GM21447 (cell line): ENCODE measurements at regions not wholly inside any gene's neighbourhood (a gene's known extent, or its start where the extent isn't known, plus 50 kb on each side); places are given as distances from the start of the nearest gene placed in this dataset.
"Not testable (repeated sequence)": the region's sequence is repeated elsewhere in the genome, so short reads cannot be mapped to it uniquely, and the experiment has no call there.

Experiments used
- ATAC-seq: cut with Tn5 transposase; IDR thresholded peaks from one replicate; pipeline ENCODE4 v1.9.1; 2021; ENCODE audit not compliant: unreplicated experiment

- no peak for ATAC-seq
These were observed 50.3 kb upstream of the ITGA11 start for GRCh38 chr15:68482246-68482645.

- ATAC-seq, result no peak
These were observed 51.2 kb upstream of the ITGA11 start for GRCh38 chr15:68483165-68483564.

- ATAC-seq, result no peak
These were observed 52.3 kb upstream of the ITGA11 start for GRCh38 chr15:68484220-68484619.

DNA sequence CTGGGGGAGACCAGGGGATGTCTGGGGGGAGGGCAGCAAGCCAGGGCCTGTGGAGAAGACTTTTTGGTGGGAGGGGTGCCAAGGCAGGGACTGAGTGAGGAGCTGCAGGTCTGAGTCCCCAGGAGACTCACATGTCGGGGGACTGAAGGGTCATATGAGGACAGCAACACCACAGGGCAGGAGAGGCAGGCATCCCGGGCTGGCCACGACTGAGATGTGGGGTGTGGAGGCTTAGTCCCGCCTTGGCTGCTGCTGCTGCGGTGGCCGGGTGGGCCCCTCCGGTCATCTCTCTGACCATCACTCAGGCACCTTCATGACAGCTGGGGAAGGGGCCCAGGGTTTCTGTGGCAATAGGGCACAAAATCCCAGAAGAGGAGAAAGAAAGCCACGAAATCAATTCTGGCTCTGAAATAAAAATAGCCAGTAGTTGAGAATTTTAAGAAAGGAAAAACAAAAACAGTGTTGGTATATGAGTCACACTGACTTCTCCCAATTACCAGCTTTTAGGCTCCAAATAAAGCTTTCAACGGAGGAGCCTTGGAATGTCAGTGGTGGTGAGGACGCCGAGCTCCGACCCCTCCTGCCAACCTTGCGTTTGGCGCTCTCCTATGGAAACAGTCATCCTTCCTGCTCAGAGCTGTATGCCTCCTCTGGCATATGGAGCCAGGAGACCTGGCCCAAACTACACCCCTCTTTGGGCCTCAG is 52.9 kb upstream of the ITGA11 start:
- ATAC-seq, result no peak

DNA sequence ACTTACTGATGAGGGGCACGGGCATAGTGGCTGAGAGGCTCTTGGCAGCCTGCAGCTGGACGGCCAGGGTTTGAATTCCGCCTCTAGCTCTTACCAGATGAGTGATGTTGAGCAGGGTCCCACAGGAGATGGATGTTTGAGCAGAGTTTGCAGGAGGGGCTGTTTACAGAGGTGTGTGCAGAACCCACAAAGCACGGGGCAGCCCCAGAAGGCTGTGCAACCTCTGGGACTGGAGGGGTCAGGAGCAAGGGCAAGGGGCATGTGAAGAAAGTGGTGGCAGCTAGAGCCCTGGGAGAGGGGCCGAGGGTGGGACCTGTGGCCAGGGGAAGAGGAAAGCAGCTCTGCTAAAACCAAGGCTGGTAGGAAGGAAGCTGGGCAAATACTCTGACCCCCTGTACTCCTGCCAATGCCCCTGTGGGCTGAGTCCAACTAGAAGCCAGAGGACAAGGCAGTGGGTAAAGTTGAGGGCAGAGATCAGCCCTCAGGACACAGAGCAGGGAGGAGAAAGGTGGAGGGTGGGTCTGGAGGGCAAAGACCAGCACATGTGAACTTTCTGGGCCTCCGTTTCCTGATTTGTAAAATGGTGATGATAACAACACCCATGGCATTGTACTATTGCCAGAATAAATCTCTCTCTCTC is 53.9 kb upstream of the ITGA11 start:
- no peak for ATAC-seq

- no peak for ATAC-seq
These were observed 55.3 kb upstream of the ITGA11 start for GRCh38 chr15:68487087-68487843.

DNA sequence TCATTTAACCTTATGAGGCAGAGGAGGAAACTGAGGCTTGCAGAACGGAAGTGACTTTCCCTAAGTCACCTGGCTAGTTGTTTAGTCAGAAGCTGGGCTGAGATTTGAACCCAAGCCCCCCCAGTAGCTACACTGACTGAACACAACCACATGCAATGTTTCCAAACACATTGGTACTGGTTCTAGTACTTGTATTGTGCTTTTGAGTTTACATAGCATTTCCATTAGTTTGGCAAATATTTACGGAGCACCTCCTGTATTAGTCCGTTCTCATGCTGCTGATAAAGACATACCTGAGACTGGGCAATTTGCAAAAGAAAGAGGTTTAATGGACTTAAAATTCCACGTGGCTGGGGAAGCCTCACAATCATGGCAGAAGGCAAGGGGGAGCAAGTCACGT is 56.3 kb upstream of the ITGA11 start:
- no peak for ATAC-seq

DNA sequence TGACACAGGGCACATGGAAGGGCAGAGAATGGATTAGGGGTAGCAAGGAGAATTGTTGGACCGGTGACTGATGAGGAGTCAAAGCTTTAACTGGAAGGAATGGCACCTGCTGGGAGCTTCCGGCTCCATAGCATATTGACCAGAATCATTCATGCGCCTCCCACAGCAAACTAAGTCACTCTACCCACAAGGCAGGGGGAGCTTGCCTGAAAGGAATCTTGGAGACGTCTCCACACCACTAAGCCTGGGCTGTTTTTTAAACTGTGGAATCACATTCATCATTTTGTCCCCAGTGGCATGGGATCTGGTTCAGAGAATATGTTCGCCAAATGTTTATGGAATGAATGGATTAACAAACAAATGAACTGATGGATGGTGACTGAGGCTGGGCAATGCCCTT is 57.0 kb upstream of the ITGA11 start:
- ATAC-seq, result no peak

DNA sequence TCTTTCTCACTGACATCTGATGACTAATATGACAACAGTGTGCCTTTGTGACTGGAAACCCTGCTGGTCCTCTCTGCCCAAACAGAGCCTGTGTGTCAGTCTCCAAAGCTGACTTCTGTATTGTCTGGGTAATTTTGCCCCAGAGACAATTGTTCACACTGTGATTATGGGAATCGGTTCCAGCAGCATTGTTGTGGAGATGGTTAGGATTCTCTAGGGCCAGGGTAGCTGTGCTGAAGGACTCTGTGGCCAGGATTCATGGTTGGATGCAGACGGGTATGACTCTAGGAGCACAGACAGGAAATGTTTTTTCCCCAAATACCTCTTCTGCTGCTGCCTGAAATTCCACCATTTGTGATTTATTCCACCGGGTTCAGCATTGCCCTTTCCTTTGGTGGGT is 57.5 kb upstream of the ITGA11 start:
- ATAC-seq, result no peak

GRCh38 chr15:68491415-68492106 is 59.6 kb upstream of the ITGA11 start:
- no peak for ATAC-seq

DNA sequence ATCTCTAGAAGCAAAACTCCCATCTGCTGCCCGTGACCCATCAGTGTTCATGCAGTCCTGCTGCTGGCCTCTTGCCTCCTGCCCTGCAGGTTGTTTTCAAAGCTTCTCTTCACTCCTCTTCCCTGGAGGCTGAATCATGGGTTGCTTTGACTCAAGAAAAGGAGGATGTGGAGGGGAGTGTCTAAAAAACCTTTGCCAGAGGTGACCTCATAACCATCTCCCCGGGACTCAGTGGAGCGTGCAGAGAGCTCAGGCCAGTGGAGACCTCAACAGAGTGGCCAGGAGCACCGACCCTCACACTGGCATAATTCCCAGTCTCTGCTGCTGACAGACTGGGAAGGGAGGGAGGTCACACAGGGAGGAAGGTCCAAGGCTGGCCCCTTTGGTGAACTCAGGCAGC is 60.9 kb upstream of the ITGA11 start:
- no peak for ATAC-seq

DNA sequence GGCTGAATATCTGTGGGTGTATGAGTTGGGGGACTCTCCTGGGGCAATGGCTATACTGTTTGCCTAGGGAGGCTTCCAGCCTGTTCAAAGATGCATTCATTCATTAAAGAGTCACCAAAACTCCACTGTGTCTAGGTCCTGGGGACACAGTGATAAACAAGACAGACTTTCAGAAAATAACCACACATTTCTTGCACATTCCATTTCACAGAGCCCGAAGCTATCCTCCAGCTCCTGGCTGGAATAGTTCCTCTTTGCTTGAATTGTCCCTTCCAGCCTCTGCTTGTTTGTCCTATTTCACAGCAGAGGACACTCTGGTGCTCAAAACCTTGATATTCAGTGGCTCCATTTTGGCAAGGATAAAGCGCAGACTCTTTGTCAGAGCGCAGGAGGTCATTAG is 61.7 kb upstream of the ITGA11 start:
- ATAC-seq, result no peak

GRCh38 chr15:68494573-68495110 is 62.7 kb upstream of the ITGA11 start:
- ATAC-seq, result no peak

DNA sequence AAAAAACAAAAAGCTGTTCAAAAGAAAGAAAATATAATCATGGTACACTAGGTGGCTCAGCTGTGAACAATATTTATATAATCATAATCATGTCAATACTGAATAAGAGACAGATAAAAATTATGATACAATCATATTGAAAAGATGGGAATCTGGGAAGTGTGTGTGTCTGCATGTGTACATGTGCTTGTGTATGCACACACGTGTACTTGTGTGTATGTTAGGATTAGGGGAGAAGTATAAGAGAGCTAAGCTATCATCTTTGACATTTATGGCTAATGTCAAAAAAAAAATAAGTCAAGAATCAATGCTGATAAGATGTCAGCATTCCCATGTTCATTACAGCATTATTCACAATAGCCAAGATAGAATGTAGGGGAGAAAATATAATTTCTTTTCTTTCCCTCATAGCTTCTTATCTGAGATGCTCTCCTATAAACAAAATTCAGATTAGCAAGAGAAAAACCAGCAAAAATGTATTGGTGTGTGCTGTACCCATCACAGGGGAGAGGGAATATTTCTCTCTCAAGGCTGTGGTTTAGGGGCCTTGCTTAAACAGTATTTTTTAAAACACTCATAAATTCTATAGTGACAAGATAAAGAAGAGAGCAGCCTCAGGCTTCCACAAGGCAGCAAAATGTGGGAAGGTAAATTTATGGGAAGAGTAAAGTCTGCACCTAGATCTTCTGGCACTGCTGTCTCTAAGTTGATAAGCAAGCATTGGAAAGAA is 63.4 kb upstream of the ITGA11 start:
- ATAC-seq, result no peak

- ATAC-seq, result no peak
These were observed 64.2 kb upstream of the ITGA11 start for GRCh38 chr15:68495981-68496705.

- not testable (repeated sequence) for ATAC-seq
These were observed 64.8 kb upstream of the ITGA11 start for GRCh38 chr15:68496751-68497150.

DNA sequence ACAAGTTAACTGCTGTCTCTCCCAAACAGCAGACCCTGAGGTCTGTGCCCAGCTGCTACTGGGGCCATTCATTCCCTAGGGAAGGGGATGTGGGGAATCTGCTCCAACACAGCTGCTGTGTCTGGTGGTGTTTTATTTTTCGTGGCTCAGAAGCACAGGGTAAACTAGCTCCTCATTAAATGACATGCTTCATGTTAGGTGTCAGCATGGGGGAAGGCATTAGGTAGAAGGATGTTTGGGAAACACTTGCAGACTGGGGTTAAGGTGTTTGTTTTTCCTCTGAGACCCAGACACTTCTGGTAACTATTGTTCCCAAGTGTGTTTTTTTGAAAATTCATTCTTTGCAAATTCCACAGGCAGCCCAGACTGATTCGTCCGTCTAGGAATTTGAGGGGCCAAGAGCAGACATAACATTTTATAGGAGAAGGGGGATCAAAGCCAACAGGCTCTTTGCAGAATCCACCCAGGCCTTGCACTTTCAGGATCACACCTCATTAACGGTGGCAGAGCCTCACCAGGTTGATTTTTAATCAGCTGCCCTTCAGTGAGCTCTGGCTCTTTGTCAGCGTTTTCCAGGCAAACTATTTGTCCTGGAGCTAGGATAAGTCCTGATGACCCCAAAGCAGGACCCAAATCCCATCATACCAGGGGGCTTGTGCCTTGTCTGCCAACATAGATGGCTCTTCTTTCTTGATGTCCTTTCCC is 65.4 kb upstream of the ITGA11 start:
- no peak for ATAC-seq

DNA sequence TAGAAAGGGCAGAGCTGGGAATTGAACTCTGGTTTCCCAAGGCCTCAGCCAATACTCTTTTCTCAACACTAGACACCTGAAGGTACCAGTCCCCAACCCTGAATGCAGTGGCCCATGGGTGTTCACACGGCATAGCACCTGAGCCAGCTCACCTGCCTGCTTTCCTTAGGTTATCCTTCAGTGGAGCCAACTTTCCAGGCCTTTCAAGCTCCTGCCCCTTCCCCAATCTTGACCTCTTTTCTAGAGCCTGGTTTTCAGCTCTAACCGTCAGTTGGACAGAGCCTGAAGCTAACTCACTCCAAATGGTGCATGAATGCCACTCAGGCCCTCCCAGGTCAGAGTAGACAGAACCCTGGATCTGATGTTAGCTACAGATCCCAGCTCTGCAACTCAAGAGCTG is 66.1 kb upstream of the ITGA11 start:
- no peak for ATAC-seq

DNA sequence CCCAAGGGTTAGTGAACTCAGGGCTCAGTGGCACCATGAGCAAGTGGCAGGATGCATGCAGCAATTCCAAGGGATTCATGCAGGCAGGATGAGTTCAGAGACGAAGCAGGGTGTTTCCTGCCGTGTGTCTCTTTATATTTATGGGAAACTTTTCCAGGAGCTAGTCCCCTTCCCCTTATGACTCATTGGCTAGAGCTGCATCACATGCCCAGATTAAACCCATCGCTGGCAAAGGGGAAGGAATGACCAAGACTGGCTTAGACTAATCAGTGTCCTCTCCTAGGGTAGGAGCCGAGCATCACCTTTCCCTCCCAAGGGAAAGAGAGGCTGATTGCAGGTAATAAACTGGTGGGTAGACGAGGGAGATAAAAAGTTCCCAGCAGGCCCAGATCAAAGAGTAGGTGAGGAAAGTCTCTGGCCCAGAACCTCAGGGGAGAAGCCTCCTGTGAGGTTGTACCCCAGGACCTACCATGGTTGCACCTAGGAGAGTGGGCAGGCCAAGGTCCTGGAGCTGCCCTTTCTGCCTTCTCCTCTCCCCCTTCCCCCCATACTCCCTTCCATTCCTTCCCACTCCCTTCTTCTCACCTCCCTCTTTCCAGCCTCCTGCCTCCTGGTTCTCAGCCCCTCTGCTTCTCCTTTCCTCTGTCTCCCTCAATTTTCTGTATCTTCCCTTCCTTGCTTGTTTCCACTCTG is 67.8 kb upstream of the ITGA11 start:
- ATAC-seq, result no peak
